CD4-positive, alpha-beta T cell treated with Interleukin-12 subunit alpha and Interleukin-12 subunit beta, for 1 hour (primary cell): ENCODE measurements at regions not wholly inside any gene's neighbourhood (a gene's known extent, or its start where the extent isn't known, plus 50 kb on each side); places are given as distances from the start of the nearest gene placed in this dataset.

ENCODE experiments used
- DNase-seq: peaks from one replicate; pipeline ENCODE4 v3.0.0-alpha.2; 2020

DNA sequence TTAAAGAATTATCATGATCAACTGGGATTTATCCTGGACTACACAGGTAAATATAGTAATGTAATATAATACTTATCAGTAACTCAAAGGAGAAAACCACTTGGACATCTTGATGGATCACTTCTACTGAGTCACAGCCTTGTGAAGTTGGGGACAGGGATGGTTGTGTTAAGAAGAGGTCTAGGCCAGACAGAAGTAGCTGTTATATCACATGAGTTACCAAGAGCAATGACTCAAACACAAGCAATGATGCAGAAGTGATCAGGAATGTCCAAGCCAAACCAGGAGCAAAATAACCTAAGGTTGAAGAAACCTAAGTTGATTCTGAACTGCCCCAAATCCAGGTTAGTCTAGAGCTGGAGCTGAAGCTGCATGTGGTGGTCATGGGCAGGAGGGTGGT lies 424.5 kb upstream of the DAB1 start:
- DNase-seq = no peak

DNA sequence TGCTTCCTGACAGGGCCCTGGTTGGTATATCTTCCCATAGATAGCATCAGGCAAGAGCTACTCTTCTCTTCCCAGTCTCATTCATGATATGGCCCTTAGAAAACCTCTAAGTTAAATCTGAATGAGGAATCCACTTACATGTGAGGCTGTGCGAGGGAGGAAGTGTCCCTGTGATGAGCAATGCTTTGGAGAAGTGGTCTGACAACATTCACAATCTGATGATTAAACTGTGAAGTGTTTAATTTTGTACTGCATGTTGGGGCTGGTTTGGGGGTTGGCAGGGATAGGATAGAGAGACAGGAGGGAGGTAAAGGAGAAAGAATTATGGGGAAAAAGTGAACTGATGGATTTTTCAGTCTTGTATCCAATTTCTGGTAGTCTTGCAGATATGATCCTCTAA lies 421.2 kb upstream of the DAB1 start:
- DNase-seq = no peak

DNA sequence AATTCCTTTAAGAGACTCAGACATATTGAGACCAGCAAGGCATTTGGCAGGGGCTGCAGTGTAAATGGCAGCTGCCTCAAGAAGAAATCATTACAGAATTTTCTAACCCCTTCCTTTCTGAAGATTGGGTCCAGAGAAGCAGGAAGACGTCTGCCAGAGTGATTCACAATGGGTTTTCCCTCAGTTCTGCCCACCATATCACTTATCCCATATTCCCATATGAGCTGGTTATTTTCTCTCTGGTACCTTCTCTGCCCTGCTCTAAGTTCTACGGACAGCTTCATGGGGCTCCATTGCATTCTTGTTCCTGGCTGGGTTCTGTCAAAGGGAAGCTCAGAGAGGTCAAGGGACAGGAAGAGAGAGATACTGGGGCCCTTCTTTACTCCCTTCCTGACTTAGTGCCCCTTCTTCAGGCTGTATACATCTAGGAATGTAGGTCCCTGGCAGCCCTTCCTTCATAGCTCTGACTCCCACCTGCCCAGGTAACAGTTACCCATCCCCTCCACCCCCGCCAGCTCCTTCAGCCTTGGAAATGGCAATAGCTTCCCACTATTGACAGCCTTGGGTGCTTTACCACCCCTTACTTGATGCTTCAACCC lies 420.6 kb upstream of the DAB1 start:
- no peak for DNase-seq

DNA sequence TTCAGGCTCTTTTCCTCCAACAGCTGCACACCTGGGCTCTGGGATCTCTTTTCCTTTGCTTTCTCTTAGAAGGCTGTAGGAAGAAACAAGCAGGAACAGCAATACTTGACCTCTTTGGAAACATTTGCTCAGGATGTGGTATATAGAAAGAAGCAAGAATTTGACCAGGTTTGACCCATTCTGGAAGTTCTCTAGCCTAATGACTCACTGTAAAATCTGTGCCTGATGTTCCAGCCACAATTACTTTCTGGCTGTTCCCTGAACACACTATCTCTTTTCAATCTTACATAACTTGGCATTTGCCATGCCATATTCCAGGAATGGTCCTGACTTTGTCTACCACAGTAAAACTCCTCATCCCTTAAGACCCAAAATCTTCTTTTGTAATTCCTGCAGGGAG lies 419.9 kb upstream of the DAB1 start:
- DNase-seq = no peak

DNA sequence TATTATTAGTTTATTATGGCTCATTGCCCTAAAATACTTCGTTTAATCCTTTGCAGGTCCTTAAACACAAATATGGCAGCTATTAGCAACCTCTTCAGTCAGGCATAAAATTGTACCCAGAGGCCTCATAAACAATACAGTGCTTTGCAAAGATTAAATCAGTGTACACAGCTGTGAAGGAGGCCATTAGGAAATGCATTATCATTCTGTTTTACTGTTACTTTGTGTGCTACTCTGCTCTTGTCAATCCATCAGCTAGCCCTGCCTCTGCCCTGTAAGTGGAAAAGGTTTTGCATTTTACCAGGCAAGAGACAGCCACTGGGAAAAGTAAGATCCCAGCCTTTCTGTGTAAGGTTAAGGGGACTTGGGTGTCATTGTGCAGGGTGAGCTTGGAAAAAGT lies 415.7 kb upstream of the DAB1 start:
- DNase-seq = no peak

DNA sequence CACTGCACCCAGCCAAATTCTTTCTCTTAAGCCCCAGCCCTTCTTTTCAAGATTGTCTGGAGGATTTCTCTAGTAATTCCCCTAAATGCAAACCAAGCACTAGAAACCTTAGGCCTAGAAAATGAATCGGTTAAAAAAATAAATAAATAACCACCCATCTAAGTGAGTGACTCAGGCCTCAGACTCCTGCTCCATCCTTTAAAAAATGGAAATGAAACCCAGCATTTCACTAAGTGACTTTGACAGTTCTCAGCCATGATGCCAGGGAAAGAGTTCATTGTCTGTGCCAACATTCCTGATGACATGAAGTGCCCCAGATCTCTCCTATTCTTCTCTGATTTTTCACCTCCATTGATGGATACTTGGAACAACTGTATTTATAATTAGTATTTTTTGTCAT lies 415.2 kb upstream of the DAB1 start:
- no peak for DNase-seq

DNA sequence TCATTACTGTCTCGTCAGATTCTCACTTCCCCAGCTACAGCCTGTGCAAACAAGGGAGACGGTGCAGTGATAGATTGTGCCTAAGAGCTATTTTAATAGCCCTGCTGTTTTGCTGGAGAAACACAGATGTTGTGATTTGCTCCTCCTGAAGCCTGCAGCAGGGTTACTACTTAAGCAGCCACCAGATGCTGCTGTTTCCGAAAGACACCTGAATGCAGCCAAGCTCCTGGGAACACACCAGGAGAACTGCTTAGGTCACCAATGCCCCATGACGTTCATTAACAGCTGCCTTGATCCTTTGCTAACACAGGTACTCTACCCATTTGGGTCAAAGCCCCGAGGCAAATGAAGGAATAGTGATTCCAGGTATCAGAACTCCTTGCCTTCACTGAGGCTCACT lies 411.8 kb upstream of the DAB1 start:
- DNase-seq = no peak

DNA sequence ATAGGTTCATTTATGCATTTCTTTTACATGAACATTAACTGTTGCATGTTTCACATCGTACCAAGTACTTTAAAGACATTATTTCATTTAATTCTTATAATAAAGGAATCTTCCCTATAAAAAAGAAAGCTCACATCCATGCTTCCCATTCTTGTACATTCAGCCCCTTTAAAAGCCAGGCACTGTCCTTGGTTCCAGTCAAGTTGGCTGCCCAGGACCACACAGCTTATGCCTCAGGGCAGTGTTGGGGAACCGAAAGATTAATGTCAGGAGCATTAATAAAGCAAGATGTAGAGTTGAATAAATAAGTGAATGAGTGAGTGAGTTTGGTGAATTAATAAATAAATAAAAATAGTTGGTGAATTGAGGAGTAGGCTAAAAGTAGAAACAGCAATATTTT lies 409.4 kb upstream of the DAB1 start:
- no peak for DNase-seq

DNA sequence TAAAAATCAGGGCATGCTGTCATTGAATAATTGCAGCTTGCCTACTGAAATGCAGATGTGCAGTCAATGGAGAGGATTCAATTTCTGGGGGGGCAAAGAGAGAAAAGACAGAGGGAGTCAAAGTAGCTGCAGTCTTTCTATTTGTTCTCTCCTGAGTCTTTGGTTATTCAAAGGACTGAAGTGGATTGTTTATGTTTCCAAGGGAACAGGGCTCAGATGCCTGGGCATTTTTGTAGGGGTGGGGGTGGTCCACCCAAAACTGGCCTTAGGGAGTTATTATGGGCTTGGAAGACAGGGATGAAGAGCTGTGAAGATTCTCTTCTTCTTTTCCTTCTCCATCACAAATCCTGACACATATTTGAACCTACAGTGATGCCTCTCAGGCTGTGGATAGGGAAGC lies 408.8 kb upstream of the DAB1 start:
- DNase-seq = no peak

DNA sequence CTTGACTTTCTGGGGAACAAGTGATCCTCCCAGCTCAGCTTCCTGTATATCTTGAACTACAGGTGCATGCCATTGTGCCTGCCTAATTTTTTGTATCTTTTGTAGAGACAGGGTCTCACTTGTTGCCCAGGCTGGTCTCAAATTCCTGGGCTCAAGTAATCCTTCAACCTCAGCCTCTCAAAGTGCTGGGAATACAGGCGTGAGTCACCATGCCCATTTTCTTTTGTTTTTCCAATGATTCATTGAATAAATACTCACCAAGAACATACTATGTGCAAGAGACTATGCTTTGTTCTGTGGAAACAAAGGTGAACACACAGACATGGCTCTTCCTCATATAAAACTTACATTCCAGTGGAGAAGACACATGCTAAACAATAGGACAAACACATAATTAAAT lies 407.8 kb upstream of the DAB1 start:
- DNase-seq = no peak

DNA sequence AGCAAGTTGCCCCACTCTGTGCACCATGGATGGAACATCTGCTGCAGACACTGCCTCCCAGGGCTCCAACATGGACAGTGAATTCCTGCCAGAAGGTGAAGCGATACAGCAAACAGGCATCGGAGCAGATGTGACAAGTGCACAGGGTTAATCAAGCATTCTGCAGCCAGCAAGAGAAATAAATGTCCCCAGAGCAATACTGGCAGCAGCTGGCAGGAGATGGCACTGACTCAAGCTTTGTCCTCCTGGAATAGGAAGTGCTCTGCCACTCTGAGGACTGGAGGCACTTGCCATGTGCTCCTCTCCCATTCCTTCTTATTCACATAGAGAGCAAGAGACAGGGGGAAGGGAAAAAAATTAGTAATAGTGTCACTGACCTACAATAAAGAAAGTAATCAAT lies 402.7 kb upstream of the DAB1 start:
- no peak for DNase-seq

DNA sequence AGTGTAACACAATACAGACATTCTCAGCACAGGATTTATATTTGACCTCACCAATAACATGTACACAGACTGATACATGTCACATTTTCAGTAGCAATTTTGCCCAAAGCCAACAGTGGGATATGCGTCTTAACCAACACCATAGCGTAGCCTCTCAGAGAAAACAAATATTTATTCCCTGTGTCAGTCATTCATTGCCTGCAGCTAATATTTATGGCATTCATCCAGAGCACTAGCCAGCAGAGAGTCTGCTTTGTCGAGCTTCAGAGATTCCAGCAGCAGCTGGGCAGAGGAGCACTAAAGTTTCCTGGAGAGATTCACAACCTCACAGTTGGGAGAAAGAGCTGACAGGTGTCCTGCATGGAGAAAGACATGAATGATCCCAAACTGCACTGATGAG lies 400.7 kb upstream of the DAB1 start:
- no peak for DNase-seq

DNA sequence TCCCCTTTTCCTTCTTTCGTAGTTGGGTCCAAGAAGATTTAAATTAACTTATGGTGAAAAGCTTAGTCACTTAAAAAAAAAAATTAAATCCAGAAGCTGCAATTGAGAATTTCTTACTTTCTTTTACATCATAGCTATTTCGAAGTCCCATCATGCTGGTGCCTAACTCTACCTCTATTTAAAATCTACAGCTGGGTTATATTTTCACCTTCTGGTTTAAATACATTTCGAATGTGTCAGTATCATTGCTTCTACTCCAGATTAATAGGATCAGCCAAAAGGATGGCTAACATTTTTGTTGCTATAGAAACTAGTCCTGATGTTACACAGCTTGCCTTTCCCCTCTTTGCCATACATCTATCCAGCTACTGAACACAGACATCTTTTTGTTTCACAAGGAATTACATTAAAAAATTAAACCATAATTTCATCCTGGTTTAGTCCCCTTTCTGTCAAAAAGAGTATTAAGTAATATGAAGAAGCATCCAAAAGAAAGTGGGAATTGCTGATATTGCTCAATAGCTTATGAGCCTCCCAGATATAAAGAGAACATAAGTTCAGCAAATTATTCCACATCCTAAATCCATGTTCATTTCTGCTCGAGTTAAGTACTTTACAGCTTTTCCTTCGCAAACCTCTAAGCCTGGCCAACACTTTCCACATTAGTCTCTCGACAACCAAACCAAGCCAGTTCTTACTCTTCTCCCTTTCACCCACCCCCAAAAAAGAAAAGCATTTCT lies 396.7 kb upstream of the DAB1 start:
- no peak for DNase-seq

DNA sequence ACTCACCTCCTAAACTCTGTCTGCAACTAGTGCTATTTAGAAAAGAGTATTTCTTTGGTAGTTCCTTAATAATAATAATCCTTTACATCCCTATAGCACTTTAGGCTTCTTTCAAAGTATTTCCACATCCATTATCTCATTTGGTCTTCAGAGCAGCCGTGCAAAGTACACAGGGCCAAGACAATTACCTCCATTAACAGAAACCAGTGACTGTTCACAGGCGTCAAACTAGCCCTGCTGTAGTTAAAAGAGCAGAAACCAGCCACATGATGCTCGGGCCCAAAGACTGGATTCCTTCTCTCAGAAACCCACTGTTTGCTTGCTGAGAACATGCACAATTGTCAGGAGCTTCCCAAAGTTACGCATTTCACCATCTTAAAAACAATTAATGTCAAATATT lies 396.0 kb upstream of the DAB1 start:
- no peak for DNase-seq

DNA sequence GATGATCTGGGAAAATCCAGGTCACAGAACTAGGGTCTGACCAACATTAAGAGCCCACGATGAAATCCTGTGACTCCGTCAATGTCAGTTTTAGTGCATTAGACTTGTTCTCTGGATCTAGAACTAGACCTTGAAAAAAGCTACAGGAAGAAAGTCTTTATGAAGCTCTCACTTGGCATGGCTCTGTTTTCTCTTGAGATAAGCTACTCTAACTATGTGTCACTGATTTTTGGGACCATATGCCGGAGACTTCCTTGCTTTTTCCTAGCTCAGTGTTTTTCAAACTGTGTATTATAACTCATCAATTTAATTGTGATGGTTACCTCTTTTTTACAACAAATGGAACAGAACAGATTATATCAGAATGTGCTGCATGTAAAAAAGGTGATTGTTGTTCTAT lies 379.7 kb upstream of the DAB1 start:
- no peak for DNase-seq

DNA sequence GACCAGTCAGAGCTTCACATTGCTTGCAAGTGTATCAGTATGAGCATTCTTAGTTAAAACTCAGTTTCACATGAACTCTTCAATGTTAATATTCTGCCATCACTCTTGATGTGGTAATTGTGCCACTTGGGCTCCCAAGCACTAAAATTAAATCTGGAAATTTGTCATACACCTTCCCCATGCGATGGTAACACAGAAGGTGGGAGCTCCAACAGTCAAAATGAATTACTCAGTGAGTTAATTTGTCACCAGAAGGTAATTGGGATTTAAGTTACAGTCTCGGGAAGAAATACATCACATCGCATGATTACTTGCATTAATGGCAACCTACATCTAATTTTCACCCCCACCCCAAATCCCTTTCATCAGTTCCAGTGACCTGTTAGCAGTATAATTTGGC lies 376.5 kb upstream of the DAB1 start:
- no peak for DNase-seq

DNA sequence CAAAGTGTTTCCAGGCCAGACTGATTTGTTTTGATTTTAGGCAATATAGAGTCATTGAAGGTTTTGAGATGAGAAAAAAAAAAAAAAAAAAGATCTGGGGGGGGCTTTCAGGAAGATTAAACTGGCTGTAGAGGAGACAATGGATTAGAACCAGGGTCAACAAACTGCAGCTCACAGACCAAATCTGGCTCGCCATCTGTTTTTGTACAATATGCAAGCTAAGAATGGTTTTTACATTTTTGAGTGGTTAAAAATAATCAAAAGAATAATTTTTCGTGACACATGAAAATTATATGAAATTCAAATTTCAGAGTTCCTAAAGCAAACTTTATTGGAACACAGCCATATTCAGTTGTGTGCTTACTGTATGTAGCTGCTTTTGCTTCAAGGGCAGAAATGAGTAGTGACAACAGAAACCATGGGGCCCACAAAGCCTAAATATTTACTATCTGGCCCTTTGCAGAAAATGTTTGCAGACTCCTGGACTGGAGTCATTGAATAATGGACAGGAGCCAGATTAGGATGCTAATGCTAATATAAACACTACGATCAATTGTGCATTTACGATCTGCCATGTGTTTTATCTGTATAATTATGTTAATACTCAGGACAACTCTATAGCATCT lies 375.7 kb upstream of the DAB1 start:
- no peak for DNase-seq

DNA sequence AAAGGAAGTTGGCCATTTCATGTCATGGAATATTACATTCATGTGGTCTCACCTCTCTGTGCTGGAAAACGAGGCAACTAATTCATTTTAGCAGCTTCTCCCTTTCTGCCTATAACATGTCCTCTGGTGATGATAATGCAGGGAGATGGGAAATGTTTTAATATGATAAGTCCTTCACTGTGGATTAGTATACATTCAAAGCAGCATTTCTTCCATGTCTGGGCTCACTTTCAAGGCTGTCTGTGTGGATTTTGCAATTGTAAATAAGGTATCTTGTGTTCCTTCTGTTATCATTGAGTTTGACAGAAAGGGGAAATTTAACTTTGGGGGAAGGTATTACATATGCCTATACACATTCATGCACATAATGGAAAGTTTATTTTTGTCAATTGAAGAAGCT lies 374.7 kb upstream of the DAB1 start:
- no peak for DNase-seq

DNA sequence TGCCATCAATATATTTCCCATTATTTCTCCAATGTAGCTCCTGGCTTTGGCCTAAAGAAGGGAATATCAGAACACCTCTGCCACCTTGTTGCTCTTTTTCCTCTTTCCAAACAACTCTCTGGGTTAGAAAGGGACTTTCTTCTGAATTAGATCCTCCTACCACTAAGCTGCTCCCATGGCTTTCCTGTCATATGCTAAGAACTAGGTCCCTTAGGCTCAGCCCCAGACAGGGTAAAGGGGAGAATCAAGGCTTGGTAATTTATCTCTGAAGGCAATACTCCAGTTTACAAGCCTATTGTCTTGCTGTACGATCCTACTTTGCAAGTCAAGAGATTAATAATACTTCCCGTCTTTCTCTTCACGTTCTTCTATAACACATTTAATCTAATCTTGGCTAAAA lies 373.2 kb upstream of the DAB1 start:
- DNase-seq = no peak

DNA sequence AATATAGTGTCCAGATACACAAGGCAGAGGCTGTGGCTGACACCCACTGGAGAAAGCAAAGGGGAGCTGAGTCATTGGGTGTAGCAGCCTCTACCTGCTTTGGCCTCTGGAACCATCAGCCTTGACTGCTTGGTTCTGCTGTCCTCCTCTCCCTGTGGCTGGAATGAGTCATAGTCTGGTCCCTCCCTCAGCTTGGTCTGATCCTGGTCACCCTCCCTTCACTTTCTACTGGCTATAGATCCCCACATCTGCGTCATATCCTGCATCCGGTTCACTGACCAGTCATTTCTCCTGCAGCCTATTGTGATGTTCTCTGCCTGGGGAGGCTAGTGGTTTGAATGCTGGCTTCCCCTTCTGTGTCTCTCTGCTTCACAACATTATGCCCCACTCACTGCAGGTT lies 372.8 kb upstream of the DAB1 start:
- no peak for DNase-seq

DNA sequence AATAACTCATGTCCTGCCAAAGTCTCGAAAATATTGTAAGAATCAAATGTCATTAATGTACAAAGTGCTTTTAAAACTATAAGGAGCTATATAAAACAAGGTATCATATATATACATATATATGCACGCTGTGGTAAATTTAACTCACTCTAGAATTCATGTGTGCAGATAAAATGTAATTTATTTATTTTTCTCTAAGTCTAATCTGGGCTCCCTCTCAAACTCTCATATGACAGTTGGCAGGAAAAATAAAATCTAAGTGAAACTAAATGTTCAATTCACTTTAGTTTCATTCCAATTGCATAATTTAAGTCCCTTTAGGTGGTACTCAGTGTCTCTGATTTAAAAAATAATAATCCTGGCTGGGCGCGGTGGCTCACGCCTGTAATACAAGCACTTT lies 372.0 kb upstream of the DAB1 start:
- DNase-seq = no peak

DNA sequence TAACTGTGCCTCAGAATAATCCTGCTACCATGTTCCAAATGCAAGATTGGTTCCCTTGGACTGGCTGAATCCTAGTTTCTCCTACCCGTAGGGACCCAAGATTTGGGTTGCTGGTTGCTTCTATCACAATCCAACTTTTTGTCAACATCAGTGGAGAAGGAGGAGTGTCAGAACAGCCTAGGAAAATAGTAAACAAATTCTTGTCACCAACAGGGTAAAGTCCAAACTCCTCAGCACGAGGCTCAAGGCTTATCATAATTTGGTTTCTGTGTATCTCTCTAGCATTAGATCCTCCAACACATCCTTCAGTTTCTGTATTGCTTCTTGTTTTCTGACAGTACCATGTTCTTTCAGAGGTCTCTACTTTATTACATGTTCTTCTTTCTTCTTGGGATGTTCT lies 370.2 kb upstream of the DAB1 start:
- no peak for DNase-seq

DNA sequence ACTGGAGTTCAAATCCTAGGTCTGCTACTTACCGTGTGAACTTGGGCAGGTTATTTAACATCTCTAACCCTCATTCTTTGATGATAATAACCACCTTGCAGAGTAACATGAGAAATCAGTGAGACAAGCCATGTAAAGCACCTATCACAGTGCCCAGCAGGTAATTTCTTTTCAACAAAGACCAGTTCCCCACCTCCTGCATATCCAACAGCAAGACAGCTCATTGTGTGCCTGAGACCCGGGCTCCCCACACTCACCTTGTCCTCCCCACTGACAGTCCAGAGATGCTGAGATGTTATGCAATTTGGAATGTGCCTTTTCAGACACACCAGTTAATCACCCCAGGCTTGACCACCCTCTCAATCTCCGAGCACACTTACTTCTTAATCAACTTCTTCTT lies 367.6 kb upstream of the DAB1 start:
- DNase-seq = no peak

DNA sequence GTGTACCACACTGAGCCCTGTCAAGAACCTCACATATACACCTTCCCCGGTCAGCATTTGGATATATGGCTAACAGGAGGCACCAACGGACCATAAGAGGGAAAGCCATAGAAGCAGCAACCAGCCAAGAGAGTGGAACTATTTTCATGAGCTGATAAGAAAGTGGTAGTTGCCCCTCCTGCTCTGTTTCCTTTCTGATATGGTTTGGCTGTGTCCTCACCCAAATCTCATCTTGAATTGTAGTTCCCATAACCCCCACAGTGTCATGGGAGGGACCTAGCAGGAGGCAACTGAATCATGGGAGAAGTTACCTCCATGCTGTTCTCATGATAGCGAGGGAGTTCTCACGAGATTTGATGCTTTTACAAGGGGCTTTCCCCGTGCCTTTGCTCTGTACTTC lies 366.1 kb upstream of the DAB1 start:
- no peak for DNase-seq

DNA sequence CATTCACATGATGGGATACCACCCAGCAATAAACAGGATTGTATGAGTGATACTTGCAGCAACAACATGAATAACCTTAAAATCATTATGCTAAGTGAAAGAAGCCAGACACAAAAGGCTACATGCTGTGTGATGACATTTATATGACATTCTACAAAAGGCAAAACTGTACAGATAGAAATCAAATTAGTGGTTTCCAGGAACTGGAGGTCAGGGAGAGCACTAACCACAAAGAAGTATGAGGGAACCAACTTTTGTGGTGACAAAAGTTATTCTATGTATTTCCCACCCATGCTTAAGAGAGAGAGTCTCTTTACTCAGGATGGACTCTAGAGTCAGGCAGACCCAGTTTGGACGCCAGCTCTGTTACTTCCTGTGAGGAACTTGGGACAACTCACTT lies 364.5 kb upstream of the DAB1 start:
- no peak for DNase-seq
